ENCODE measurements at regions not wholly inside any gene's neighbourhood (a gene's known extent, or its start where the extent isn't known, plus 50 kb on each side); places are given as distances from the start of the nearest gene placed in this dataset.
A peak's percentile ranks its signal among the peaks of the same experiment; 100 is the strongest.
"Not testable (repeated sequence)": the region's sequence is repeated elsewhere in the genome, so short reads cannot be mapped to it uniquely, and the experiment has no call there.

GRCh38 chr5:125088522-125089105 is 342.2 kb upstream of the ZNF608 start:
- no peak for DNase-seq (ENCODE audit: low read depth)
- no peak overlapping the region for H3K4me3 ChIP-seq (replicated peaks; ENCODE audit: low read depth, low read length)
- no peak for TF ChIP-seq CTCF (IDR thresholded peaks at IDR 0.05; ENCODE audit: low read length, missing control alignments)

- not testable (repeated sequence) for DNase-seq (ENCODE audit: low read depth); H3K4me3 ChIP-seq (replicated peaks; ENCODE audit: low read depth, low read length)
These were observed 345.7 kb upstream of the ZNF608 start for GRCh38 chr5:125092138-125092537.

- H3K4me3 ChIP-seq (replicated peaks; ENCODE audit: low read depth, low read length), result no peak overlapping the region
- TF ChIP-seq CTCF (IDR thresholded peaks at IDR 0.05; ENCODE audit: low read length, missing control alignments), result no peak
- DNase-seq (ENCODE audit: low read depth), result peak; percentile 91
These were observed 347.3 kb upstream of the ZNF608 start for GRCh38 chr5:125093776-125094175.

- DNase-seq (ENCODE audit: low read depth), result no peak
- no peak overlapping the region for H3K4me3 ChIP-seq (replicated peaks; ENCODE audit: low read depth, low read length)
- TF ChIP-seq CTCF (IDR thresholded peaks at IDR 0.05; ENCODE audit: low read length, missing control alignments), result no peak
These were observed 353.9 kb upstream of the ZNF608 start for GRCh38 chr5:125100342-125100741.

GRCh38 chr5:125100951-125101350 is 354.5 kb upstream of the ZNF608 start:
- DNase-seq (ENCODE audit: low read depth), result no peak
- TF ChIP-seq CTCF (IDR thresholded peaks at IDR 0.05; ENCODE audit: low read length, missing control alignments), result no peak

GRCh38 chr5:125103459-125103858 is 357.0 kb upstream of the ZNF608 start:
- TF ChIP-seq CTCF (IDR thresholded peaks at IDR 0.05; ENCODE audit: low read length, missing control alignments), result no peak
- no peak for DNase-seq (ENCODE audit: low read depth)
- H3K4me3 ChIP-seq (replicated peaks; ENCODE audit: low read depth, low read length), result no peak overlapping the region

More at GRCh38 chr5:125100951-125101350, 354.5 kb upstream of the ZNF608 start:
- no peak overlapping the region for H3K4me3 ChIP-seq (replicated peaks; ENCODE audit: low read depth, low read length)

- no peak for TF ChIP-seq CTCF (IDR thresholded peaks at IDR 0.05; ENCODE audit: low read length, missing control alignments)
- H3K4me3 ChIP-seq (replicated peaks; ENCODE audit: low read depth, low read length), result no peak overlapping the region
- DNase-seq (ENCODE audit: low read depth), result no peak
These were observed 359.8 kb upstream of the ZNF608 start for GRCh38 chr5:125106271-125106670.
